Posterior cingulate gyrus (tissue), 11 donors: ENCODE measurements at regions not wholly inside any gene's neighbourhood (a gene's known extent, or its start where the extent isn't known, plus 50 kb on each side); places are given as distances from the start of the nearest gene placed in this dataset.
"Not testable (repeated sequence)": the region's sequence is repeated elsewhere in the genome, so short reads cannot be mapped to it uniquely, and the experiment has no call there.

ENCODE experiments used
- DNase-seq, 10 donors: peaks; one replicate each; pipeline versions ENCODE4 v3.0.0 to v3.0.0-alpha.2; 2020 to 2021; ENCODE audit warnings: mixed read lengths in 3 of 10
- intact Hi-C: fragments of 100-400 bp; cut with DNase I; formaldehyde crosslinking; loops from one replicate; pipeline ENCODE4 v1.15.1; 2023

DNA sequence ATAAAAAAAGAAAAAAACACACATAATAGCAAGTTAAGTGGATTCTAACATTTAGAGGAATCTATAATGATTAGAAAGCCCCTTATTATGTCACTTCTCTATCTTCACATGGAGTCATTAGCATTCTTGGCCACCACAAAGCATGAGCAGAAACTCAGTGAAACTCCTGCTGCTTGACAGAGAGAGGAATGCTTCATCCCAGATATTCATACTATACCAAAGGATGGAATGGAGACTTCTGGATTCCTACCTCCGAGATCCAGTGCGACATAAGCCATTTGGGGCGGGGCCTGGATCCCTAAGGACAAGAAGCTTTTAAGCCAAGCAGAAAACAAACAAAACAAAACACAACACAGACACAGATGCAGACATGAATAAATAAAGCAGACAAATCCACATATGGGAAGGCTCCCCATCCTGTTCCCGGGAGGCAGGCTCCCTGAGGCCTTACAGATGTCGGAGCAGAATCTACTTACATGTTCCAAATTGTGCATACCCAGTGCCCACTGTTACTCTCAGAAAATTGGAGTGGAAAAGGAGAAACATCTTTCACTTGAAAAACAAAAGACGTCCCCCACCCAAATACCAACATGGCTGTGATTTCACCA is 727.3 kb downstream of the MAFB start:
- DNase-seq, result no peak
- intact Hi-C loops, result no loop called here

DNA sequence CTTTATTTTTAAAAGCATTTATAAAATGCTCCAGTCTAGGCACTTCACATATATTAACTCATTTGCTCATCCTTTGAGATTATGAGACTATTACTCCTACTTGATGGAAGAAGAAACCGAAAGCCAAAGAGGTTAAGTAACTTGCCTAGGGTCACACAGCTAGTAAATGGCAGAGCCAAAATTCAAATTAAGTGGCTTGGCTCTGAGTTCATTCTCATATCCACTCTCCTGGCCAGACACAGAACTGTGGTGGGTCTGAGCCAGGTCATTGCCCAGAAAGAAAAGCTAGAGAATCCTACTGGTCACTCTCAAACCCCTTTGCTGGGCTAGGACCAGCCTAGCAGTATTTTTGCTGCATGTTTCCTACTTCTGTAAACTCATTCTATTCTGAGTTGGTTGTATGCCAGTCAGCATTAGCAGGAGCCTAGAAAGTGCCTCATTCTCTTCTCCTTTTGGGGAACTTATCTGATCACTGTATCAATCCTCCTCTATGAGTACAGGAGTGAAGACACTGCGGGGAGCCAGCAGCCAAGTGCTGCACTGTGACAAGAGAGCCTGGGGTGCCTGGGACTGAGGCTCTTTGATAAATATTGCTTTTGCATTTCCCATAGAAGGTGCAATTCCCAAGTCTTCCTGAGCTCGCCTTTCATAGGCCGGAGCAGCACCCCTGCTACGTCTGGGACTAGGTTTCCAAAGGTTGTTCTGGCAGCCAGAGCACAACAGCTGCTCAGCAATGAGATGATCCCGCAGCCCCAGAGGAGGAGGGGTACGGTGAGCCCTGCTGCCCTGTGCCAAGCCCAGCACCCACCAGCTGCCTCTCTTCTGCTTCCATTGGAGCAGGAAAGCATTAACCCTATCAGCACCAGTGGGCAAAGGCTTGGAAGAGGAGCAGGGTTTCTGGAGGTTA is 728.3 kb downstream of the MAFB start:
- intact Hi-C loops, result no loop called here
- DNase-seq, result peak in 4 of 10 donors; percentile 6 to 72 (median 61)

GRCh38 chr20:39957911-39958310 is 731.1 kb downstream of the MAFB start:
- DNase-seq, intact Hi-C loops: not testable (repeated sequence)

- no peak for DNase-seq
- intact Hi-C loops, result no loop called here
Measured at GRCh38 chr20:39954621-39955020, 734.4 kb downstream of the MAFB start.

DNA sequence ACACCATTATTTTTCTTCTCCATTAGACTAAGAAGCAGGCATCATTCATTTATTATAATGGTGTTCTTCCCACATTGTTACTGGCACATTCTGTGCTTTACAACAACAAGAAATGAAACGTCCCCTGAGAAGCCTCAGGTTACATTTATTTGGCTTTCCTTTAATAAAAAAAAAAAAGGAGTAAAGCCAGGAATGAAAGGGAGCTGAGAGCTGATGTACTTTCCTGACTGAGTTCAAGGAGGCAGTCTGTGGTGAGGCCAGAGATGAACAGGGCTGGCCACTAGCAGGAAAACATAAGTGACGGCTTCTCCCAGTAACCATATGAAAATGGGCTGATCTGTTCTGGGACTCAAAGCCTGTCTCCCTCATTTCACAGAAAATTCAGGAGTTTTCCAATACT is 742.1 kb downstream of the MAFB start:
- intact Hi-C loops, result no loop called here
- no peak for DNase-seq

DNA sequence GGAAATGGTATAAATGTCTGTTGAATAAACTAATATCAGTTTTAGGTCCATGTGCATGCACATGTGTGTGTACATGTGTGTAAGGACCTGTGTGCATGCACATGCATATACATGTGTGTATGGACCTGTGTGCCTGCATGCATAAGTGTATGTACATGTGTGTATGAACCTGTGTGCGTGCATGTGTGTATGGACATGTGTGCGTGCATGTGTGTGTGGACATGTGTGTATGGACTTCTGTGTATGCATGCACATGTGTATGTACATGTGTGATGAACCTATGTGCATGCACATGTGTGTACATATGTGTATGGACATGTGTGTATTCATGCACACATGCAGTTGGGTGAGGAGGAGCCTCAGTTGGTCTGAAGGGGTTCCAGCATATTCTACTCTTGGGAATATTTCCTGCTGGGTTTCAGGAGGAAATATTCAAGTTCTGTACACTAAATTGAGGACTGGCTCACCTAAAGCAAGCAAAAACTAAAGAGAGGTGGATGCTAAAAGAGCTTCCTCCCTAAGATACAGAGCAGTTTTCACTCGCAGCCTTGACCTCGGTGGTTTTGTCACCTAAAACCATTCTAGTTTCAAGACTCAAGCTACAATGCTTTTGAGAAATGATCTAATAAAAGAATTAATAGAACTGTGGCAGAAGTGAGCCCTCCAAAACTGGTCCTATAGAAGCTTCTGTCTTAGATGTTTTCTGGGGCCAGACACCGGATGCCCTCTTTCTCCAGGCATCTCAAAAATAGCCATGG is 742.8 kb downstream of the MAFB start:
- no peak for DNase-seq
- intact Hi-C loops, result no loop called here

DNA sequence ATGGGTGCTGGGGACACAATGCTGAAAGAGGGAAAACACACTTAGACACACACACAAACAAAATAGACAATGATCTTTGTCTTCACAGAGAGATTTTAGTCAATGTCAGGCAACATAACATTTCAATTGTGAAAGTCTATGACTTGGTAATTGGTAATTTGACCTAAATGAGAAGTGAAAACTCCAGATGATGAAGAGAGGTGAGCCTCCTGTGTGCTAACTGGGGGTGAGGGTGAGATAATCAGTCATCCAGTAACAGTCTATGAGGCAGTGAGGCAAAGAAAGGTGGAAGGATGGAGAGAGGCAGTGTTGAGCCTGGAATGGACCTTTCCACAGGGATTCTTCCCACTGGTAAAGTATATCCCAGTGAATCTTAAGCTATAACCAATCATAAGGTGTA is 744.2 kb downstream of the MAFB start:
- DNase-seq, result no peak
- intact Hi-C loops, result no loop called here

GRCh38 chr20:39943336-39943735 is 745.7 kb downstream of the MAFB start:
- intact Hi-C loops, result no loop called here

GRCh38 chr20:39941245-39941644 is 747.8 kb downstream of the MAFB start:
- intact Hi-C loops, result no loop called here
- peak in 1 of 10 donors; percentile 8 for DNase-seq

More at GRCh38 chr20:39943336-39943735, 745.7 kb downstream of the MAFB start:
- no peak for DNase-seq

DNA sequence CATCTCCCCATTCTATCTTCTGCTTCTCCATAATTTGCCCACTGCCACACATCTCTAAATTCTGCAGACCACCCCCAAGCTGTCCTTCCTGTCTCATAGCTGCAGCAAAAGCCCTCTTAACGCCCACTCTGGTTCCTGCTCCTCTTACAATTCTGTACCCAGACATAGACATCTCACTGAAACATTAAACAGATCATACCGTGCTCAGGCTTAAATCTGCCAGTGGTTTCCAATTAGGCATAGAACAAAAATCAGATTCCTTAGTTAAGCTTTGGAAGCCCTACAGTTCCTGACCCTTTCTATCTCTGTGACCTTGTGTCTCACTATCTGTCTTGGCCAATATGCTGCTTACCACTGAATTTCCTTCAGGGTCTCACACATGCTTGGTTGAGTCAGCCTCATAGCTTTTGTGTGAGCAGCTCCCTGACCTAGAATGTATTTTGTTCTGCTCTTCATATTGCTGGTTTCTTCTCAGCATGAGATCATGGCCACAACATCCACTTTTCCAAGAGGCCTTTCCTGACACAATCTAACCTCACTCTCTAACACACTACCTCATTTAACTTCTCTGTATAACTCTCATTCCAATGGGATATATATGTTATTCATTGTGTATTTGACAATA is 749.7 kb downstream of the MAFB start:
- intact Hi-C loops, result no loop called here
- no peak for DNase-seq

- no peak for DNase-seq
- intact Hi-C loops, result no loop called here
Measured at GRCh38 chr20:39936401-39936800, 752.6 kb downstream of the MAFB start.

GRCh38 chr20:39935901-39936300 is 753.1 kb downstream of the MAFB start:
- intact Hi-C loops, result no loop called here
- no peak for DNase-seq

DNA sequence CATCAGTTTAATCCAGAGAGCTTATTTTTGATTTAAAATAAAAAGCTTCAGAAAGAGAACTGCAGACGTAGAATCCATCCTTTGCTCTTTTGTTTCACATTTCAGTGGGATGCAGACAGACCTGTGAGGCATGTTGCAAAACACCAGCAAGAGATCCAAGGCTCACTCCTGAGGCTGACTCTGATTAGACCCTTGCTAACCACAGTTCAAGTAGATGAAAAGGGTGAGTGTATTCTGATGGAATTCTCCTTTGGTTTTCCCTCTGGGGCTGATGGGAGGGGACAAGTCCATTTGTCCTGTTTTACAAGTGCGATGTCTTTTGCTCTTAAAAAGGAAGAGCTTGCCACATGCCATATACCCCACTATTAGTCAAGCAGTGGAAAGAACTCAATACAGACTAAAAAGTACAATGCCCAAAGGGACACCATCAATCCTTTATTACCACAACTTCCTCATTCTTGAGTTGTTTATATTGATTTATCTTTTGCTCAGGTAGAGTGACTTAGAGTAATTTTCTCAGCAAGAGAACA is 772.7 kb downstream of the MAFB start:
- intact Hi-C loops, result no loop called here
- DNase-seq, result no peak

- intact Hi-C loops, result no loop called here
- DNase-seq, result no peak
Measured at GRCh38 chr20:39913274-39913673, 775.8 kb downstream of the MAFB start.

GRCh38 chr20:39911497-39911896 is 777.5 kb downstream of the MAFB start:
- intact Hi-C loops, result no loop called here
- DNase-seq, result no peak

- intact Hi-C loops, result no loop called here
- DNase-seq, result peak in 1 of 10 donors; percentile 19
Measured at GRCh38 chr20:39910536-39910935, 778.5 kb downstream of the MAFB start.

DNA sequence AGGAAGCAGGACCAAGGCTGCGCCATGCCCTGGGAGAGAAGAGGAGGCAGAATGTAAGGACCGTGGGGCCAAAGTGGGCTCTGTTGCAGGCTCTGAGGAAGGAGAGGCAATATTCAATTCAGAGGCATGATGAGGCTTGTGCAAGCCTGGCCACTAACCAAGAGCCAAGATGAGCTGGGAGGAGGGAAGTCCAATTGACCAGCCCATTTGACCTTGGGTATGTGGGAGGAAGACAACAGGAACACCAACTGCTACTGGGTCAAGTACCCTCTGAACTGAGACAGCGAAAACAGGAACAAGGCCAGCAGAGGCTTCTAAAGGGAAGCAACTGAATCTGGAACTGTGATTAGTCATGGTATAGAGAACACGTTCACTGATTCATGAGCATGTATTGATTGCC is 779.6 kb downstream of the MAFB start:
- peak in 2 of 10 donors; percentile 9 to 72 for DNase-seq
- intact Hi-C loops, result no loop called here

GRCh38 chr20:39904476-39905112 is 784.4 kb downstream of the MAFB start:
- DNase-seq, result peak in 2 of 10 donors; percentile 7 to 75
- intact Hi-C loops, result no loop called here

DNA sequence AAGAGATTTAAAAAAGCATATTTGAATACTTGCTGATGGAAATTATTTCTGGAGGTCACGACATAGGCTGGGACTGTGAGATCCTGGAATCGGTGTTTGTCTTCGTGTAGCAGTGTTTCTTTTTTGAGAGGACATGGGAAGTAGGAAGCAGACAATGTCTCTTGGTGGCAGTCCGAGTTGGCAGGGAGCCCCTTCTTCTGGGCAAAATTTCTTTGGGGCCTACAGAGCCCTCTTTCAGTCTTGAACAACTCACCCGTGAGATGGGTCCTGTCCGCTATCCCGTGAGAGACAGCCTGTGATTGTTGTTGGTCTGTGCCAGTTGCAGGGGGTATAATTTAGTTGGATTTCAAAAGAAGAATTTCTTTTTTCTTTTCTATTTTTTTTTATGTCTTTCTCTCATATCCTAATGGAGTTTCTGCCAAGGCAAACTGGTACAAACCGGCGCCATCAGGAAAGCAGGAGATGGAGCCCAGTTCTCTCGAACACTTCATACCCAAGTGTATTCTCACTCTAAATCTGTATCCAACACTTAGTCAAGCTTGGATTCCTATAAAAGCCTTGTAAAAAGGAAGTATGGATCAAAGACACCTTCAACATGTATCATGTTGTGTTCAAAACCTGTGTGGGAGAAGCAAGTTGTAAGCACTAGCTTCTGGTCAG is 785.1 kb downstream of the MAFB start:
- intact Hi-C loops, result no loop called here
- peak in 8 of 10 donors; percentile 7 to 84 (median 32) for DNase-seq
